NAMALWA (cell line): ENCODE measurements at regions not wholly inside any gene's neighbourhood (a gene's known extent, or its start where the extent isn't known, plus 50 kb on each side); places are given as distances from the start of the nearest gene placed in this dataset.
"Not testable (repeated sequence)": the region's sequence is repeated elsewhere in the genome, so short reads cannot be mapped to it uniquely, and the experiment has no call there.

Experiments
- DNase-seq: peaks from one replicate; pipeline ENCODE4 v3.0.0-alpha.2; 2015; ENCODE audit warnings: low spot score

DNA sequence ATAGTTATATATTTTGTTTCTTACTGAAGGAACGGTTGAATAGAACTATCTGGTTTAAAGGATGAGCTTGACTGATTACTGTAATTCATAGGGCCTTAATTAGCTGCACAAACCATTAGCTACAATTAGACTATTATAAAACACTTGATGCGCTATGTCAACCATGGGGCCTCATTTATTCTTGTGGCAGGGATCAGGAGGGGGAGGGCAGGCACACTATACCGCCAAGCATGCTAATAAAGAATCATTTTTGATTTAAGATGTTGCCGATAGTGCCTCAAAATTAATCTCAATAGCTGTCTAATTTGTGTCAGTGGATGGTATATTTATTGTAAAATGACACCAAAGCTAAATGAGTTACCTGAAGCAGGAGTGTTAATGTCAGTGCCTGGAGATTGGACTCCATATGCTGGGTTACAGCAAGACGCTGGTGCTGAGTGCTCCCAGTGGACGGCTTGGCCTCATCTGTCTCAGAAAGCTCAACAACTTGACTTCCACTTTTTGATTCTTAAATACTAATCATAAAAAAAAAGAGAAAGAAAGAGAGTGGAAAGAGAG is 1007.0 kb upstream of the CELF4 start:
- no peak for DNase-seq

DNA sequence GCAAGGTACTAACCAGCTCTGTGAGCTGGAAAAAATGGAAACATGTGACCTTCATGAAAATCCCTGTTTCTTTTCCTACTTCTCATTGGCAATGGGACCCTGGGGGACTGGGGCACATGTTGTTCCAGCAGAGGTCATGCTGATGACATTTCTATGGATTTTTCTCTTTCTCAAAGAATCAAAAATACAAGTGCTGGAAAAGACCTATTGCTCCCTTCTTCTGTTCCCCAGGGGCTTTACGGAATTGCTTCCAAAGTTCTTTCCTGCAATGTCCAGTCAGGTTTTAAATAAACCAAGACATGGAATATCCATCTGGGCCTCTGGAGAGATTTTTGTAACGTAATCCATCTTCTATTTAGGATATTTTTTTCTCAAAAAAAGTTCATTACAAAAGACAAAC is 1006.1 kb upstream of the CELF4 start:
- DNase-seq = no peak

DNA sequence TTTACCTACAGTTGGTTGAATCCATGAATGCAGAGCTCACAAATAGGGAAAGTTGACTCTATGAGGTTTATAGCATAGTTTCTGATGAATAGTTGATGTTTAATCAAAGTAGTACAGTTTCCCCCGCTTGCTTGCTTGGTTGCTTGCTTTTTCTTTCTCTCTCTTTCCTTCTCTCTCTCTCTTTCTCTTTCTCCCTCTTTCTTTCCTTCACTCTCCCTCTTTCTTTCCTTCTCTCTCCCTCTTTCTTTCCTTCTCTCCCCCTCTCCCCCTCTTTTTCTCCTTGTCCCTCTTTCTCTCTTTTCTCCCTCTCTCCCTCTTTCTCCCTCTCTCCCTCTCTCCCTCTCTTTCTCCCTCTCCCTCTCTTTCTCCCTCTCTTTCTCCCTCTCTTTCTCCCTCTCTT is 999.9 kb upstream of the CELF4 start:
- no peak for DNase-seq

GRCh38 chr18:38563396-38563980 is 997.9 kb upstream of the CELF4 start:
- no peak for DNase-seq

DNA sequence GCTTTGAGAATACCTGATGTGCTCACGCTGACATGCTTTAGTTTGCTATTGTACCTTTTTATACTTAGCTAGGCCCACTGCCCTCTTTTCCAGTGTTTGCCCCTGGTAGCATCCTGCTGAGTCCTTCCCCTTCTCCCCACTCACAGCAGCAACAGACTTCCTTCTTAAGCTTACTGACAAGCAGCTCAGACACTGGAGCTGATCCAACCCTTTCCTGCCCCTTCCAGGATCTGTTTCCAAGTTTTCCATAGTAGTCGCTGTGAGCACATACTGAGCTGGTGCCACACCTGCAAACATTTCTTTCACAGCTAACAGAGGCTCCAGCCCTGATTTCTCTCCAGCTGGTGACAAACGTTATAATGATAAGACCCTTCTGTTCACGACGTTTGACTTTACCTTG is 991.4 kb upstream of the CELF4 start:
- no peak for DNase-seq

GRCh38 chr18:38552732-38553321 is 987.2 kb upstream of the CELF4 start:
- DNase-seq = no peak

DNA sequence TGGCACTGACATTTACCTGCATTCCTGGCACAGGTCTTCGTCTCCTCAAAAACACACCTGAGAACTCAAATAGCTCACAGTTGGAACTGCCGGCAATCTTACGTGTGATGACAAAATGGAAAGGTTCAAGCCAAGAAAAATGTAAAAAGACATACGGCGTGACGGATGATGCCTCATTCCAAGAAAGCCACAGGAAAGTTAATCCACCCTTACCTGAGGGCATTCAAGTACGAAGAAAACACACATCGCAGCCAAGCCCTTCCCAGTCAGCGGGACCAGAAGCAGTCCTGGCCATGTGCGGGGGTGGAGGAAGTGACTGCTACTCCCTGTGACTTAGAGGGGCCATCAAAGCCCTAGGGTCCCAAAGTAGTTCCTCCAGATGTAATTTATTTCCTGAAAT is 986.3 kb upstream of the CELF4 start:
- no peak for DNase-seq

DNA sequence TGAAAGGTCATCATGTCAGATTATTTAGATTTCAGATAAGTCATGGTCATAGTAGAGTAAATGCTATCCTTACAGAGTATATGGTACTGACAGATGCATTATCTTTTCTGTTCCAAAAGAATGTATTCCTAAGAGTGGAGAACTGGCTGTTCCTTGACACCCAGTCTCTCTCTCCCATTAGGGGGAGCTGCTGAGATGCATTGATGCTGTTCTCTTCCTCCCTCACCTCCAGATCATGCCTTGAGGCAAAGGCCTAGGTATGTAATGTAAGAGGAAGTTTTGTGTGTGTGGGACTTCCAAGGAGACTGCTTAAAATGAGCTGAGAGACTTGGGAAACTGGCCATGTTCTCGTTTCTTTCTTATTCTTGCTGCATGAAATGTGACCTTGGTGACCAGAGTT is 979.5 kb upstream of the CELF4 start:
- DNase-seq = peak; percentile 26

GRCh38 chr18:38539856-38540255 is 974.3 kb upstream of the CELF4 start:
- no peak for DNase-seq

DNA sequence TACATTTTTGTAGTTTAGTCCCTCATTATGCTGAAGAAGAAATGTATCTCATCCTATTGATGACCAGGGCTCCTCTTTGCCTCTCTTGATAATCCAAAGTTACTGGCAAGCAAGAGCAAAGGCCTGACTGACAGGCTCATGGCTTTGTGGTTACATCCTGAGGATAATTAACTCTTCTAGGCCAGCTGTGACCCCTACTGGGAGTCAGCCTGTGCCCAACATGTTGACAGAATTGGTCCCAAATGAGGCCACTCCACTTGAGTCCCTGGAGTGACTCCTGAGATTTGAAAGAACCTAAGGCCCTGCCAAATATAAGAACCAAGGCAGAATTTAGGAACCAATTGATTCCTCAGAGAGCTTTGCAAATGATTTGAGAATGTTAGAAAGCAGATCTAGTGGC is 973.8 kb upstream of the CELF4 start:
- DNase-seq = no peak

DNA sequence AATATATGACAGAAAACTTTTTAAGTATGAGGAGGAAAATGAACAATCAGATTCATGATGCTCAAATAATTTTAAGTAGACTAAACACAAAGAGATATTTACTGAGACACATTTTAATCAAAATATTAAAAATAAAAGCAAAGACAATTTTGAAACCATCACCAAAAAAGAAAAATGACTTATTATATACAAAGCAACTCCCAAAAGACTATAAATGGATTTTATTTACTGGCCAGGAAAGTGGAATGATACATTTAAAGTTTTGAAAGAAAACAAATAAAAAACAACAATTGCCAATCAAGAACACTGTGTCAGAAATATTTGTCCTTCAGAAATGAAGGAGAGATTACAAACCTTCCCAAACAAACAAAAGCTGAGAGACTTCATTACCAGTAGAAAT is 968.5 kb upstream of the CELF4 start:
- DNase-seq = no peak

DNA sequence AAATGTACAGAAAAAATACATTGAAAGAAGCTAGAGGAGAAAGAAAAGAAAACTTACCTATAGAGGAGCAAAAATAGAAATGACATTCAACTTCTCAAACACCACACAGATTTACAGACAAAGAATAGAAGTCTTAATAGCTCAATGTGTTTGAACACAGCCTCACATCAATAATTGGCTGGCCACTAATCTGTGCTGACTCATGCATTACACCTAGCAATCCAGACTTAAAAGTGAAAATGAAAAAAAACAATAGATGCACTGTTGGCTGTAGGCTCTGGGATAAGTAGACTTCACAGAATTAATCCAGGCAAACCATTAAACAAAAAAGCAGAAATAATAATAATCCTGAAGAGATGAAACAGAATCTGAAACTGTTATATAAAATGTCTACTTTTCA is 961.3 kb upstream of the CELF4 start:
- DNase-seq = no peak

- DNase-seq = no peak
Measured at GRCh38 chr18:38525039-38525438, 959.4 kb upstream of the CELF4 start.

GRCh38 chr18:38520786-38521185 is 955.2 kb upstream of the CELF4 start:
- DNase-seq = no peak

DNA sequence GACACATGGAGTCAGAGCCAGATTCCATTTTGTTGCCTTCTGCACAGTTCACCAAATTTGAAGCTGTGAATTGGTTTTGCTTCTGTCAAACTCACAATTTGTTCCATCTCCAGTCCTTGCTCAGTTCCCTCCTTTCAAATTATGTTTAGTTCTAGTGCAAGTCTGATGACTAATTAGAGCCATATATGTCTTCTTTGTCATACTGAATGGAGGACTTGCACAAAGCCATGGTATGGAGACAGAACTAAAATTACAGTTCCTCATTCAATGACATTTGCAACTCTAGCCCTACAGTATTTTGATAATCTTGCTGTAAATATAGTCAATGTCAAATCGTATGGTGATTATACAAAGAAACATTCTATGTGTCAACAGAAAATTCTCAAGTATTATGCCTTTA is 936.9 kb upstream of the CELF4 start:
- no peak for DNase-seq

DNA sequence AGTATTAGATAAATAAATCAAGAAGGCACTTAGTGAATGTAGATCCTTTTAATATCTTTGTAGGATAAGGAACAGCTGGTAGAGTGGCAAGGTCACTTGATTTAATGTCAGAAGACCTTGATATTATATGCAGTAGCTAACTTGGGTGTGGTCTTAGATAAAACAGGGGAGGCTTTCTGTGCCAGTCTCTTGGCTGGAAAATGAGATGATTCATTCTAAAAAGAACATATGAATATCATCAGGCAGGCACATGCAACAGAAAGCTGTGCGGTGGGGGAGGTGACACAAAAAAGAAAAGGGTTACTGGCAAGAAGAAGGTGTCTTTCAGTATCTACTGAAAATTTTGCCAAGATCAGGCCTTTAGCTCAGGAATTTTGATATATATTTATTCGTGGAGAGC is 931.7 kb upstream of the CELF4 start:
- no peak for DNase-seq

- no peak for DNase-seq
Measured at GRCh38 chr18:38496222-38496793, 930.7 kb upstream of the CELF4 start.

- no peak for DNase-seq
Measured at GRCh38 chr18:38494065-38494464, 928.5 kb upstream of the CELF4 start.

- DNase-seq = no peak
Measured at GRCh38 chr18:38491195-38491594, 925.6 kb upstream of the CELF4 start.

DNA sequence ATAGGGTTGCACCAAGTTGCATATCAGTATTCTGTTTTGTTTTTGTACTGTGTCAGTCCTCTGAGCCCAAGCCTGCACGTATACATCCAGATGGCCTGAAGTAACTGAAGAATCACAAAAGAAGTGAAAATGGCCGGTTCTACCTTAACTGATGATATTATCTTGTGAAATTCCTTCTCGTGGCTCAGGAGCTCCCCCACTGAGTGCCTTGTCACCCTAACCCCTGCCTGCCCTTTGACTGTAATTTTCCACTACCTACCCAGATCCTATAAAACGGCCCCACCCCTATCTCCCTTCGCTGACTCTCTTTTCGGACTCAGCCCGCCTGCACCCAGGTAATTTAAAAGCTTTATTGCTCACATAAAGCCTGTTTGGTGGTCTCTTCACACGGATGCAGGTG is 924.1 kb upstream of the CELF4 start:
- DNase-seq = not testable (repeated sequence)

DNA sequence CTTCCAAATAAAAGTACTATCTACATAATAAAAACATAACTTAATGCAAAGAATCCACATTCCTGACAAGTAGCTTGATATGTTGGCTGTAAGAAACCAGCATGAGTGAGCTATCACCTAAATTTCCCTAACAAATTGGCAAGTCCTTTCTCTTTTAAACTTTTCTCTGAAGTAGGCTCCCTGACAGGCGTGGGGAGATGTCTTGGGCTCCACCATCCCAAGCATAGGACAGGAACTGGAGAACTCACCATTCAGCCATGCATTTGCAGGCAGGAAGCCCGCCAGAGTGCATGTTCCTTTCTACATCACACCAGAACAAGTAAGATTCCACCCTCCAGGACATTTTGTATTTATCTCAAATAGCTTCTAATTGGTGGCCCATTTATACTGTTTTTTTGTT is 921.9 kb upstream of the CELF4 start:
- no peak for DNase-seq

- DNase-seq = no peak
Measured at GRCh38 chr18:38483326-38483725, 917.7 kb upstream of the CELF4 start.

DNA sequence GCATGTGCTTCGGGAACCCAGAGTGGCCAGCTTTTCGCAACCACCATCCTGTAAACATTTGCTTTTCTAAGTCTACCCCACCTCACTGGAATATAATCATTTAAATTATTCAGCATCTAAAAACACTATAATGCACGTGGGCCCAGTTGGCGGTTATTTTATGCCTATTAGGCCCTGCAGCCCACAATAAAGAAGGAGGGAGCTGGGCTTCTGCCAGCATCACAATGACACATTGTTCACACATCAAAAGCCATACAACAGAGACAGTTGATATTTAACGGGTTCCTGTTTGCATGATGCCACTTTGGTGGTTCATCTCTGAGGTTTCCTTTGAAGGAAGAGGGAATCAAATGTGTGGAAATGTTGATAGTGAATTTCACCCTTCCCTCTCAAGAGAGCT is 916.0 kb upstream of the CELF4 start:
- no peak for DNase-seq

DNA sequence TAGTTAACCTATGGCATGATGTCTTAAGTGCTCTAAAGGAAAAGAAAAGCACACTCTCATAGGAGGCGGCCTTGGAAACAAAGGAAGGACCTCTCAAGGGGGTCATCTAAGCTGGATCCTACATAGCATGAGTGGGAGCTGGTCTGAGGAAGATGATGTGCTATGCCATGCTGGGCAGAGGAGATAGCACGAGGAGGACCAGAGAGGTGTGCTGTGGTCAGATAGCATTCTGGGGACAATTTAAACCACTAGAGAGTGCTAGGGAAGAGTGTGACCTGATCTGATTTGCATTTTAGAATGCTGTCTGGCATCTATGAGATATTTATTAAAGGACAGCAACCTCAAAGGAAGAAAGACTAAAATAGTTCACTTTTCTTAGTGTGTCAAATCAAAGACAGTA is 910.1 kb upstream of the CELF4 start:
- no peak for DNase-seq
